Retinal pigment epithelial cell (primary cell): ENCODE measurements at regions not wholly inside any gene's neighbourhood (a gene's known extent, or its start where the extent isn't known, plus 50 kb on each side); places are given as distances from the start of the nearest gene placed in this dataset.

Source experiments
- DNase-seq: peaks from one replicate; pipeline ENCODE4 v3.0.0-alpha.2; 2010; ENCODE audit warnings: low read depth
- H3K4me3 ChIP-seq: 2 replicates; pipeline ENCODE4 v1.5.1; 2011; ENCODE audit warnings: mild to moderate bottlenecking, low read length, control low read depth, moderate library complexity
- CTCF ChIP-seq: conservative IDR thresholded peaks from 2 replicates; pipeline ENCODE4 v1.5.1; 2011; ENCODE audit warnings: low read depth, low read length, control low read depth, inconsistent platforms

- no peak overlapping the region for H3K4me3 ChIP-seq
- DNase-seq: no peak
- TF ChIP-seq CTCF: no peak
Observed at GRCh38 chr6:91877994-91878393, 1291.1 kb upstream of the MAP3K7 start.

GRCh38 chr6:91874971-91875370 is 1288.1 kb upstream of the MAP3K7 start:
- no peak for DNase-seq
- no peak for TF ChIP-seq CTCF

GRCh38 chr6:91868539-91869202 is 1281.8 kb upstream of the MAP3K7 start:
- TF ChIP-seq CTCF: no peak
- H3K4me3 ChIP-seq: no peak overlapping the region
- DNase-seq: no peak

More at GRCh38 chr6:91874971-91875370, 1288.1 kb upstream of the MAP3K7 start:
- H3K4me3 ChIP-seq: no peak overlapping the region

GRCh38 chr6:91865889-91866288 is 1279.0 kb upstream of the MAP3K7 start:
- no peak for DNase-seq
- H3K4me3 ChIP-seq: no peak overlapping the region
- TF ChIP-seq CTCF: no peak

GRCh38 chr6:91864911-91865310 is 1278.0 kb upstream of the MAP3K7 start:
- H3K4me3 ChIP-seq: no peak overlapping the region
- no peak for TF ChIP-seq CTCF
- no peak for DNase-seq

- no peak for TF ChIP-seq CTCF
- H3K4me3 ChIP-seq: no peak overlapping the region
- no peak for DNase-seq
Observed at GRCh38 chr6:91860541-91861335, 1273.9 kb upstream of the MAP3K7 start.

GRCh38 chr6:91852252-91852651 is 1265.4 kb upstream of the MAP3K7 start:
- no peak overlapping the region for H3K4me3 ChIP-seq
- no peak for DNase-seq
- TF ChIP-seq CTCF: no peak
